MV-4-11 (cell line): ENCODE measurements at regions not wholly inside any gene's neighbourhood (a gene's known extent, or its start where the extent isn't known, plus 50 kb on each side); places are given as distances from the start of the nearest gene placed in this dataset.
A peak's percentile ranks its signal among the peaks of the same experiment; 100 is the strongest.

Experiments
- DNase-seq: peaks from one replicate; lab custom pipeline; 2025; lab: John Stamatoyannopoulos, UW

GRCh38 chr13:98632961-98633360 lies 56.1 kb upstream of the STK24 start:
- DNase-seq, result peak; percentile 50

- no peak for DNase-seq
Measured at GRCh38 chr13:98629055-98629454, 52.1 kb upstream of the STK24 start.
